ENCODE measurements at regions not wholly inside any gene's neighbourhood (a gene's known extent, or its start where the extent isn't known, plus 50 kb on each side); places are given as distances from the start of the nearest gene placed in this dataset.

DNA sequence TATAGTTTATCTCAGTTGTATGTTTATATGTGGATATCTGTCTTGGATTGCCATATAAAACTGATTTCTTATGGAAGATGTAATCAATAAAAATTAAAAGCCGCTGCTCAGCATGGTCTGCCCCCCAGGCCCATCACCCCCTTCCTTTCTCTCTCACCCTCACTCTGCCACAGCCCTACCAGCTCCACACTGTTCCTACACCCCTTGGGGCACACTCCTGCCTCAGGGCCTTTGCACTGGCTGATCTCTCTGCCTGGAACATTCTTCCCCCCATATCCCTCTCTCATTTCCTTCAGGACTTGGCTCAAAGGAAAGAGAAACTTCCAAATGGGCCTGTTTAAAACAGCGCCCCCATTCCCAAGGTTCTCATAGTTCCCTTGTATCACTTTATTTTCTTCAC, 63.1 kb downstream of the LRRC32 start:
- TF ChIP-seq, protein P1, sequence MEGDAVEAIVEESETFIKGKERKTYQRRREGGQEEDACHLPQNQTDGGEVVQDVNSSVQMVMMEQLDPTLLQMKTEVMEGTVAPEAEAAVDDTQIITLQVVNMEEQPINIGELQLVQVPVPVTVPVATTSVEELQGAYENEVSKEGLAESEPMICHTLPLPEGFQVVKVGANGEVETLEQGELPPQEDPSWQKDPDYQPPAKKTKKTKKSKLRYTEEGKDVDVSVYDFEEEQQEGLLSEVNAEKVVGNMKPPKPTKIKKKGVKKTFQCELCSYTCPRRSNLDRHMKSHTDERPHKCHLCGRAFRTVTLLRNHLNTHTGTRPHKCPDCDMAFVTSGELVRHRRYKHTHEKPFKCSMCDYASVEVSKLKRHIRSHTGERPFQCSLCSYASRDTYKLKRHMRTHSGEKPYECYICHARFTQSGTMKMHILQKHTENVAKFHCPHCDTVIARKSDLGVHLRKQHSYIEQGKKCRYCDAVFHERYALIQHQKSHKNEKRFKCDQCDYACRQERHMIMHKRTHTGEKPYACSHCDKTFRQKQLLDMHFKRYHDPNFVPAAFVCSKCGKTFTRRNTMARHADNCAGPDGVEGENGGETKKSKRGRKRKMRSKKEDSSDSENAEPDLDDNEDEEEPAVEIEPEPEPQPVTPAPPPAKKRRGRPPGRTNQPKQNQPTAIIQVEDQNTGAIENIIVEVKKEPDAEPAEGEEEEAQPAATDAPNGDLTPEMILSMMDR (IDR thresholded peaks at IDR 0.05; ENCODE audit: insufficient read depth, low read length, missing control alignments), result no peak
- H3K4me3 ChIP-seq (ENCODE audit: low read depth, low read length), result no peak overlapping the region
- ChIA-PET POLR2A (interaction anchor here (0.7 kb wide), 1 partner anchor 8 kb away, joined by 3 read pairs; no protein-coding TSS in a partner anchor), CTCF (interaction anchor here (1.6 kb wide), 1 partner anchor 10 kb away, joined by 3 read pairs; no protein-coding TSS in a partner anchor)
- DNase-seq (ENCODE audit: low read depth, low spot score), result no peak

DNA sequence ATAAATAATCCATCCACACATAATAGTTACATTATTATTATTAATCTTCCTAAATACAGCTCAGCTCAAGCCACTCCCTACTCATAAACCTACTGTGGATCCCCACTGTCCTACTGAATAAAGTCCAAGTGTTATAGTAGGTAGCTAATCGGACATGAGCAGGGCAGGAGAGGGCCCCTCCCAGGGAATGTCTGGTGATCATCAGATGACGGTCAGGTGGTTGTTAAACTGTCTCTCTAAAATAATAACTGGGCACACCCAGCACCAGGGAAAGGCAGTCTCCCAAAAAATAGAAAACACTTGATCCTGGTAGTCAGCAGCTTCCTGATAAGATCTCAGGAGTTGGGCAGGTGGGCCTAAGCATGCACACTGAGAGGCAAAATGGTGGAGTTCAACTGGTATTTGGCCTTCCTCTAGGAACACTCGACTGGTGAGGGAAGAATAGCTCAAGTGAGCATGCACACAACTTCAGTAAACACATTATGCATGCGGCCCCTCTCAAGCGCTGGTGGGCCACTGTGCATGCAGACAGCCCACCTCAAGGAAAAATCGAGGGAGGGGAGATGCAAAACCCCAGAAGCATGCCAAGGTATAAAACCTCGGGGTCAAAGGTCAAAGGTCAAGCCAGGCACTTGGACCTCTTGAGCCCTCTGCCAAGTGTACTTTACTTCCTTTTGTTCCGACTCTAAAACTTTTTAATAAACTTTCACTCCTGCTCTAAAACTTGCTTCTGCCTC, 65.0 kb downstream of the LRRC32 start:
- DNase-seq (ENCODE audit: low read depth, low spot score), result no peak
- CTCF ChIA-PET, result interaction anchor here (1.0 to 1.3 kb wide), 2 partner anchors 12 to 64 kb away, joined by 3 read pairs; partner anchors contain the start of gene LRRC32
- TF ChIP-seq, protein P1 (IDR thresholded peaks at IDR 0.05; ENCODE audit: insufficient read depth, low read length, missing control alignments), result no peak
- no peak overlapping the region for H3K4me3 ChIP-seq (ENCODE audit: low read depth, low read length)
- POLR2A ChIA-PET, result no interaction called here

DNA sequence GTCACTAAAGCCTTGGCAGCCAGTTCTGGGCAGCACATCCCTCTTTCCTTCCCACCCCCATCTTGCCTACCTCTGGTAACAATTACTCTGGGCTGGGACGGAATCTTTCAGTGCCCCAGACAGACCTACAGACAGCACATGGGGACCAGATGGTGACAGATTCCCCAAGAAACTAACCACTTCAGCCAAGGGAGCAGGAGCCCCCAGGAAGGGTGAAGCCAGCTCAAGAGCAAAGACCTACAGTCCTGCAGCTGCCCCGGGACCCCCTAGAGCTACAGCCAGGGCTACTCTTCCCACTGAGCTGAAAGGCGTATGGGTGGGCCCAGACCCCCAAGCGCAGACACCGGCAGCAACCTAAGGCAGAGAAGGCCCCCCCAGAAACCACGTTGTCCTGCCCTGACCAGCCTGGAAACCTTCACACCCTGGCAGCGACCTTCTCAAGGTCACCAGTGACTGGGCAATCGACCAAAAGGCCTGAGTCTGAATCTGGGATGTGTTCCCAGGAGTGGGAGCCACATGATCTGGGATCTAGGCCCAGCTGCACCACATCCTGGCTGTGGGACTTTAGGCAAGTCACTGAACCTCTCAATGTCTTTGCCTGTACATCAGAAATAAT, 65.8 kb downstream of the LRRC32 start:
- no peak overlapping the region for H3K4me3 ChIP-seq (ENCODE audit: low read depth, low read length)
- POLR2A ChIA-PET, result no interaction called here
- TF ChIP-seq, protein P1 (IDR thresholded peaks at IDR 0.05; ENCODE audit: insufficient read depth, low read length, missing control alignments), result no peak
- CTCF ChIA-PET, result interaction anchor here (1.0 to 1.3 kb wide), 2 partner anchors 13 to 65 kb away, joined by 3 read pairs; partner anchors contain the start of gene LRRC32
- no peak for DNase-seq (ENCODE audit: low read depth, low spot score)

DNA sequence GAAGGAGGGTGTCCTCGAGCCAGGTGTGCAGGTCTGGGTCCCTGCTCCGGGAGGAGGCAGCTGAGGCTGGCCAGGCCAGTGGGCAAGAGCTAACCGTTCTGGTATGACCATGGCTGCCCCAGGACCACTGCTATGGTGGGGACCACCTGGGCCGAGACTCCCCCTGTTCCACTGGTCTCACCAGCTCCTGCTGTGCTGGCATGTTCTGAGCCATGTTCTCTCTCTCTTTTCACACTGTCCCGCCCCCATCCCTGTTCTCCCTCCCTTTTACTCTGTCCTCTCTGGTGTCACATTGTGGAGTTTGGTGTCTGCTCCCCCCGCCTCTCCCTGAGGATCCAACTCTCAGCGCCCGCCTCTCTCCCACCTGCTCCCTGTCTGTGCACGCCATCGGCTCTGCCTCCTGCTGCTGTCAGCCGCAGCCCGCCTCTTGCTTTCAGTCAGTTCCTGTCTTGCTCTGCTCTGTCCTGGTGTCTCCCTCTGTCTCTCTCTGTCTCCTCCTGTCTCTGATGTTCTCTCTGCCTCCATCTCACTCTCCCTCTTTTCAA, 66.4 kb downstream of the LRRC32 start:
- TF ChIP-seq, protein P1 (IDR thresholded peaks at IDR 0.05; ENCODE audit: insufficient read depth, low read length, missing control alignments), result no peak
- POLR2A ChIA-PET, result no interaction called here
- CTCF ChIA-PET, result no interaction called here
- no peak for DNase-seq (ENCODE audit: low read depth, low spot score)
- no peak overlapping the region for H3K4me3 ChIP-seq (ENCODE audit: low read depth, low read length)

DNA sequence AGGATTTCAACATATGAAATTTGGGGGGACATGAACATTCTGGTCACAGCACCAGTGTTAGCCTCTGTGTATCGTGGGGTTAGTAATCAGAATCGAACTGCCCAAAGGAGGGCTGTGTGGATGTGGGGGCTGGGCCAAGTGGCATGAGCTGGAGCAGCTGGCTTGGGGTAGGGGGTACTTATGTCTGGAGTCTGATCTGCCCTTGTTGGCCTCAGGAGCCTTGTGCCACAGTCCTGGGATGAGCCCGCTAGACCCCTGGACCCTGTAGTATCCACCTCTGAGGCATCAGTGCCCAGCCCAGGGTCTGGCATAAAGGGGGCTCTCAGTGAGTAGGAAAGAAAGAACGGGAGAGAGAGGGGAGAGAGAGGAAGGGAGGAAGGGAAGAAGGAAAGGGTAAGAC, 67.3 kb downstream of the LRRC32 start:
- ChIA-PET POLR2A (no interaction called here), CTCF (no interaction called here)
- no peak overlapping the region for H3K4me3 ChIP-seq (ENCODE audit: low read depth, low read length)
- TF ChIP-seq, protein P1 (IDR thresholded peaks at IDR 0.05; ENCODE audit: insufficient read depth, low read length, missing control alignments), result no peak
- DNase-seq (ENCODE audit: low read depth, low spot score), result no peak

Measured in AG04449 (cell line).